Transverse colon (tissue), 4 donors: ENCODE measurements at regions not wholly inside any gene's neighbourhood (a gene's known extent, or its start where the extent isn't known, plus 50 kb on each side); places are given as distances from the start of the nearest gene placed in this dataset.
"Not testable (repeated sequence)": the region's sequence is repeated elsewhere in the genome, so short reads cannot be mapped to it uniquely, and the experiment has no call there.

ENCODE experiments used
- CTCF ChIP-seq, 5 experiments: fragments of 200-600 bp in 3 of 5; fragments of 450-650 bp in 2 of 5; sonication (generic) in 3 of 5; IDR thresholded peaks; 1 replicate in 2 of 5; 2 replicates in 3 of 5; pipeline ENCODE4 v1.5.1; 2016 to 2017; ENCODE audit warnings: antibody characterized with exemption in 5 of 5, inconsistent platforms in 3 of 5, mild to moderate bottlenecking in 2 of 5, moderate library complexity in 1 of 5
- EP300 ChIP-seq: sonication (generic); formaldehyde crosslinking; IDR thresholded peaks from one replicate; pipeline ENCODE4 v1.6.1; 2017; ENCODE audit warnings: antibody characterized with exemption, low read depth
- POLR2A ChIP-seq: fragments of 450-650 bp; IDR thresholded peaks from one replicate; pipeline ENCODE4 v1.6.1; 2016; ENCODE audit warnings: antibody characterized with exemption, mild to moderate bottlenecking, moderate library complexity
- POLR2AphosphoS5 ChIP-seq, 3 donors: sonication (generic); formaldehyde crosslinking; IDR thresholded peaks; one replicate each; pipeline ENCODE4 v1.6.1; 2016; ENCODE audit warnings: antibody characterized with exemption in 3 of 3

- TF ChIP-seq POLR2A; EP300; CTCF (IDR thresholded peaks at IDR 0.05); POLR2AphosphoS5 (IDR thresholded peaks at IDR 0.05): not testable (repeated sequence)
These were observed 963.8 kb downstream of the FAM181B start for GRCh38 chr11:81769906-81770305.
